ENCODE measurements at regions not wholly inside any gene's neighbourhood (a gene's known extent, or its start where the extent isn't known, plus 50 kb on each side); places are given as distances from the start of the nearest gene placed in this dataset.

GRCh38 chr6:143594647-143595046 is 83.1 kb upstream of the PHACTR2 start:
- DNase-seq (ENCODE audit: low read depth): no peak

GRCh38 chr6:143592335-143592734 is 80.8 kb upstream of the FUCA2 start:
- no peak for DNase-seq (ENCODE audit: low read depth)

- no peak for DNase-seq (ENCODE audit: low read depth)
Measured at GRCh38 chr6:143591441-143591840, 79.9 kb upstream of the FUCA2 start.

GRCh38 chr6:143589162-143589561 is 77.6 kb upstream of the FUCA2 start:
- no peak for DNase-seq (ENCODE audit: low read depth)

- DNase-seq (ENCODE audit: low read depth): no peak
Measured at GRCh38 chr6:143586557-143586956, 75.0 kb upstream of the FUCA2 start.

GRCh38 chr6:143585716-143586115 is 74.2 kb upstream of the FUCA2 start:
- DNase-seq (ENCODE audit: low read depth): no peak

GRCh38 chr6:143585241-143585640 is 73.7 kb upstream of the FUCA2 start:
- no peak for DNase-seq (ENCODE audit: low read depth)

GRCh38 chr6:143583542-143584327 is 72.2 kb upstream of the FUCA2 start:
- DNase-seq (ENCODE audit: low read depth): no peak

GRCh38 chr6:143581835-143582480 is 70.4 kb upstream of the FUCA2 start:
- no peak for DNase-seq (ENCODE audit: low read depth)

- no peak for DNase-seq (ENCODE audit: low read depth)
Measured at GRCh38 chr6:143579703-143580102, 68.2 kb upstream of the FUCA2 start.

- no peak for DNase-seq (ENCODE audit: low read depth)
Measured at GRCh38 chr6:143578054-143578453, 66.5 kb upstream of the FUCA2 start.

GRCh38 chr6:143575901-143576426 is 64.4 kb upstream of the FUCA2 start:
- no peak for DNase-seq (ENCODE audit: low read depth)

- peak; percentile 30 for DNase-seq (ENCODE audit: low read depth)
Measured at GRCh38 chr6:143575440-143575839, 63.9 kb upstream of the FUCA2 start.

- DNase-seq (ENCODE audit: low read depth): no peak
Measured at GRCh38 chr6:143570147-143570853, 58.8 kb upstream of the FUCA2 start.

- DNase-seq (ENCODE audit: low read depth): no peak
Measured at GRCh38 chr6:143569040-143569439, 57.5 kb upstream of the FUCA2 start.

GRCh38 chr6:143564484-143565017 is 53.0 kb upstream of the FUCA2 start:
- no peak for DNase-seq (ENCODE audit: low read depth)

GRCh38 chr6:143562143-143562542 is 50.6 kb upstream of the FUCA2 start:
- DNase-seq (ENCODE audit: low read depth): no peak
